K562 (cell line): ENCODE measurements at regions not wholly inside any gene's neighbourhood (a gene's known extent, or its start where the extent isn't known, plus 50 kb on each side); places are given as distances from the start of the nearest gene placed in this dataset.

Experiments used
- ATAC-seq: fragments of 200-7000 bp; cut with Tn5 transposase; 3 replicates; pipeline ENCODE4 v1.9.1; 2020; ENCODE audit warnings: moderate library complexity
- BruUV-seq: library from RNA; stranded (reverse); fragments of 400-500 nt; replicated peaks from 2 replicates; lab custom pipeline; 2021; lab: Mats Ljungman, UMichigan
- CTCF ChIA-PET: fragments of 300-600 bp; formaldehyde crosslinking; extraction: SDS; loops from one replicate; lab custom pipeline; 2021; ENCODE audit warnings: low intra/inter-chr PET ratio; lab: Yijun Ruan, JAX
- POLR2A ChIA-PET: fragments of 300-600, 350-650 bp; sonication (Branson Sonifier 250); formaldehyde crosslinking; extraction: SDS; loops from one replicate; lab custom pipeline; 2021; ENCODE audit warnings: antibody characterized with exemption, inconsistent platforms; lab: Yijun Ruan, JAX
- DNase-seq, 4 experiments: peaks; one replicate each; pipeline versions ENCODE4 v3.0.0 to v3.0.0-alpha.2; 2011 to 2018; ENCODE audit warnings: low spot score in 3 of 4, mixed read lengths in 3 of 4; ENCODE audit errors: extremely low read depth in 1 of 4
- FAIRE-seq: peaks from 2 replicates; lab custom pipeline; 2011; peaks lifted over from hg19 to GRCh38; lab: Jason Lieb, UNC
- H2AFZ ChIP-seq: 2 replicates; pipeline ENCODE4 v1.6.0; 2011; ENCODE audit warnings: low read depth, low read length, control low read depth, inconsistent platforms
- H3K27ac ChIP-seq: fragments of 200-600 bp; 3 replicates; pipeline ENCODE4 v1.8.0; 2011; ENCODE audit warnings: low read depth, mild to moderate bottlenecking, control low read depth, inconsistent platforms, low read length, moderate library complexity, mixed read lengths; ENCODE audit errors: extremely low read depth
- H3K27me3 ChIP-seq, 2 experiments: fragments of 300-600 bp in 1 of 2; 2 replicates in 1 of 2; 3 replicates in 1 of 2; pipeline versions ENCODE4 v1.6.0 to v1.8.0; 2011; ENCODE audit warnings: inconsistent platforms in 2 of 2, low read length in 2 of 2, mild to moderate bottlenecking in 1 of 2, mixed read lengths in 1 of 2, moderate library complexity in 1 of 2; ENCODE audit not compliant: control insufficient read depth in 2 of 2, insufficient read depth in 2 of 2
- H3K36me3 ChIP-seq: fragments of 300-600 bp; 3 replicates; pipeline ENCODE4 v1.8.0; 2011; ENCODE audit warnings: mild to moderate bottlenecking, low read length, inconsistent platforms; ENCODE audit not compliant: control insufficient read depth, insufficient read depth
- H3K4me1 ChIP-seq, 2 experiments: fragments of 200-600 bp in 1 of 2; replicated peaks in 1 of 2; 2 replicates in 1 of 2; 3 replicates in 1 of 2; pipeline versions ENCODE4 v1.5.1 to v1.8.0; 2011; ENCODE audit warnings: inconsistent platforms in 2 of 2, low read length in 2 of 2, mild to moderate bottlenecking in 1 of 2, mixed read lengths in 1 of 2, moderate library complexity in 1 of 2; ENCODE audit not compliant: control insufficient read depth in 2 of 2, insufficient read depth in 2 of 2
- H3K4me2 ChIP-seq: 2 replicates; pipeline ENCODE4 v1.6.1; 2011; ENCODE audit warnings: low read length, control low read depth, inconsistent platforms, mixed read lengths; ENCODE audit not compliant: insufficient read depth
- H3K4me3 ChIP-seq: fragments of 200-600 bp; sonication (generic), shearing (Covaris generic); 2 replicates; pipeline ENCODE4 v1.5.1; 2016; ENCODE audit warnings: control low read depth, inconsistent platforms
- H3K79me2 ChIP-seq: fragments of 200-600 bp; 3 replicates; pipeline ENCODE4 v1.8.0; 2011; ENCODE audit warnings: low read length, inconsistent platforms; ENCODE audit not compliant: control insufficient read depth, insufficient read depth
- H3K9ac ChIP-seq, 2 experiments: 2 replicates each; pipeline versions ENCODE4 v1.6.0 to v1.6.1; 2011; ENCODE audit warnings: low read depth in 2 of 2, low read length in 2 of 2, control low read depth in 1 of 2, inconsistent platforms in 1 of 2, mild to moderate bottlenecking in 1 of 2, mixed read lengths in 1 of 2; ENCODE audit not compliant: insufficient read depth in 1 of 2
- H3K9me1 ChIP-seq: one replicate; pipeline ENCODE4 v1.6.0; 2011; ENCODE audit warnings: inconsistent platforms, mild to moderate bottlenecking, low read length, moderate library complexity; ENCODE audit not compliant: control insufficient read depth, insufficient read depth
- H3K9me3 ChIP-seq: replicated peaks from 2 replicates; pipeline ENCODE4 v1.5.1; 2011; ENCODE audit warnings: low read depth, low read length, inconsistent platforms; ENCODE audit not compliant: control insufficient read depth, insufficient read depth
- H4K20me1 ChIP-seq: replicated peaks from 2 replicates; pipeline ENCODE4 v1.6.1; 2011; ENCODE audit warnings: low read length, inconsistent platforms, mixed read lengths; ENCODE audit not compliant: control insufficient read depth, insufficient read depth
- CBFA2T3 ChIP-seq: fragments of 450-650 bp; IDR thresholded peaks from 2 replicates; pipeline ENCODE4 v1.6.1; 2017
- CTCF ChIP-seq, 3 experiments: IDR thresholded peaks in 2 of 3; conservative IDR thresholded peaks in 1 of 3; 2 replicates each; pipeline ENCODE4 v1.5.1; 2011 to 2012; ENCODE audit warnings: low read length in 3 of 3, mild to moderate bottlenecking in 3 of 3, control low read depth in 2 of 3, improper control_type of control experiment in 1 of 3, inconsistent platforms in 1 of 3, low read depth in 1 of 3, mixed read lengths in 1 of 3, moderate library complexity in 1 of 3; ENCODE audit not compliant: insufficient read depth in 2 of 3
- DPF2 ChIP-seq: fragments of 450-650 bp; IDR thresholded peaks from 2 replicates; pipeline ENCODE4 v1.6.1; 2016
- E2F1 ChIP-seq: sonication (generic); formaldehyde crosslinking; IDR thresholded peaks from 2 replicates; pipeline ENCODE4 v1.8.1; 2023; ENCODE audit warnings: mild to moderate bottlenecking, missing genetic modification reagents, moderate library complexity
- HDAC1 ChIP-seq, 2 experiments: fragments of 450-650 bp; IDR thresholded peaks; 2 replicates each; pipeline ENCODE4 v1.6.1; 2016 to 2017; ENCODE audit warnings: inconsistent platforms in 1 of 2, mild to moderate bottlenecking in 1 of 2, moderate library complexity in 1 of 2
- JUND ChIP-seq, 2 experiments: IDR thresholded peaks; 2 replicates in 1 of 2; 3 replicates in 1 of 2; pipeline ENCODE4 v1.6.1; 2011; ENCODE audit warnings: borderline replicate concordance in 2 of 2, low read depth in 2 of 2, low read length in 2 of 2, improper control_type of control experiment in 1 of 2, missing biosample characterization in 1 of 2, missing genetic modification characterization in 1 of 2, missing genetic modification reagents in 1 of 2
- L3MBTL2 ChIP-seq: fragments of 450-650 bp; IDR thresholded peaks from 2 replicates; pipeline ENCODE4 v1.6.1; 2016; ENCODE audit warnings: mild to moderate bottlenecking, moderate library complexity
- NFIX ChIP-seq: fragments of 250-450 bp; sonication (Bioruptor Pico); IDR thresholded peaks from 2 replicates; pipeline ENCODE4 v1.4.0; 2020; ENCODE audit warnings: low read depth, mild to moderate bottlenecking, moderate library complexity
- NONO ChIP-seq, 2 experiments: fragments of 200-400 bp in 1 of 2; fragments of 450-650 bp in 1 of 2; formaldehyde crosslinking in 1 of 2; IDR thresholded peaks; 2 replicates each; pipeline ENCODE4 v1.6.1; 2017; ENCODE audit warnings: low read depth in 2 of 2, mild to moderate bottlenecking in 2 of 2, moderate library complexity in 2 of 2, low read length in 1 of 2
- PHB2 ChIP-seq: fragments of 450-650 bp; IDR thresholded peaks from 2 replicates; pipeline ENCODE4 v1.6.1; 2017; ENCODE audit warnings: low read depth
- POLR3A ChIP-seq: IDR thresholded peaks from 2 replicates; pipeline ENCODE4 v1.6.1; 2011; ENCODE audit warnings: borderline replicate concordance, mild to moderate bottlenecking, moderate library complexity; ENCODE audit not compliant: insufficient read length, insufficient read depth; ENCODE audit errors: extremely low read depth
- TAF7 ChIP-seq: fragments of 450-650 bp; IDR thresholded peaks from 2 replicates; pipeline ENCODE4 v1.6.1; 2016; ENCODE audit warnings: missing genetic modification characterization, missing compliant biosample characterization
- XRCC4 ChIP-seq: IDR thresholded peaks from one replicate; pipeline ENCODE4 v1.6.1; 2011; ENCODE audit not compliant: insufficient read depth, insufficient read length; ENCODE audit errors: extremely low read depth
- ZBTB1 ChIP-seq: sonication (generic); formaldehyde crosslinking; IDR thresholded peaks from 2 replicates; pipeline ENCODE4 v1.8.1; 2023; ENCODE audit warnings: missing genetic modification reagents, low read depth, mild to moderate bottlenecking, borderline replicate concordance
- ZBTB12 ChIP-seq: fragments of 250-450 bp; sonication (Bioruptor Pico); IDR thresholded peaks from 2 replicates; pipeline ENCODE4 v1.4.0; 2020
- ZNF347 ChIP-seq: fragments of 450-650 bp; formaldehyde crosslinking; IDR thresholded peaks from 2 replicates; pipeline ENCODE4 v1.4.0; 2020; ENCODE audit warnings: low read depth, mild to moderate bottlenecking, moderate library complexity
- ZNF436 ChIP-seq: fragments of 250-450, 450-650 bp; sonication (Bioruptor Pico); formaldehyde crosslinking; IDR thresholded peaks from 2 replicates; pipeline ENCODE4 v1.7.0; 2020; ENCODE audit warnings: mild to moderate bottlenecking
- WGBS: fragments of 100-300 bp; shearing (Covaris generic); methylation state at CpG from one replicate; pipeline ENCODE4 v1.1.6; 2016; ENCODE audit warnings: low coverage, mixed read lengths; ENCODE audit not compliant: insufficient coverage; ENCODE audit errors: missing lambda C conversion rate; 5-methylcytosine and 5-hydroxymethylcytosine counted together
- in situ Hi-C: fragments of 300-500 bp; cut with MboI; formaldehyde crosslinking; loops from 4 replicates; pipeline ENCODE4 v1.15.0; 2018; ENCODE audit warnings: inconsistent platforms, mixed read lengths
- intact Hi-C: fragments of 100-400 bp; cut with micrococcal nuclease; formaldehyde crosslinking; loops from 2 replicates; pipeline ENCODE4 v1.14.2; 2022
- TF ChIP-seq, protein P1 (sequence below): fragments of 250-450 bp; sonication (Bioruptor Pico); IDR thresholded peaks from 2 replicates; pipeline ENCODE4 v1.5.0; 2021

DNA sequence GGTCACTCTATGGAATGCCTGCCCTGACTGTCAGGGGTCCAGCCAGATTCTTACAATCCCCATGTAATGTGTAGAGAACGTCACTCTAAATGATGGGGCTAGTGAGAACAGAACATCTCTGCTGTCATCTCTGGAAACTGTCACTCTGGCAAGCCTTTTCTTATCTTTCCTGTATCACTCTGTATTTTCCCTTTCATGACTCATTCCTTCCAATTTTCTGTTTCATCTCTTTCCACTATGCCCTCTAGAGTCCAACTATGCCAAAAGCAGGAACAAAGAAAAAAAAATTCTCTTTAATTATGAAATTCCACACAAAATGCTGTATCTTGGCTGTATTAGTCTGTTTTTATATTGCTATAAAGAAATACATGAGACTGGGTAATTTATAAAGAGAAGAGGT is 608.8 kb downstream of the ADCYAP1 start:
- POLR2A ChIA-PET = no interaction called here
- Histone ChIP-seq H3K79me2 (peaks cover 50% of the 10 kb centered on the region), H3K27me3 (no peaks in the 10 kb centered on the region), H2AFZ (no peak overlapping the region), H3K36me3 (no peaks in the 10 kb centered on the region), H3K9me1 (no peaks in the 10 kb centered on the region), H3K4me2 (peak overlapping the region; percentile 39), H3K4me1 (peaks cover 14 to 19% of the 10 kb centered on the region in 2 experiments), H3K9me3 (peaks cover 5% of the 10 kb centered on the region; the same call in 1 of the 2 replicates), H4K20me1 (no peaks in the 10 kb centered on the region), H3K4me3 (no peak overlapping the region), H3K9ac (no peak overlapping the region), H3K27ac (no peak overlapping the region)
- BruUV-seq = no TSS peak
- ATAC-seq (peak; percentile 30; the same call in 2 of the 3 replicates), FAIRE-seq (no peak), DNase-seq (peak; percentile 17 to 55 (median 33))
- in situ Hi-C loops (no loop called here), intact Hi-C loops (no loop called here)
- CTCF ChIA-PET = interaction anchor here (0.6 kb wide), 1 partner anchor 61 kb away, joined by 3 read pairs; no protein-coding TSS in a partner anchor
- WGBS = 16% methylated on average over 1 of the region's 1 CpG
- TF ChIP-seq XRCC4 (no peak), NFIX (CRISPR knock-in tag) (no peak), HDAC1 (IDR thresholded peaks at IDR 0.05) (peak in 1 of 2 experiments; percentile 52; a peak in 1 of 4 replicates), L3MBTL2 (no peak), CBFA2T3 (no peak), ZBTB1 (no peak), ZBTB12 (CRISPR knock-in tag) (no peak), TAF7 (no peak), ZNF347 (CRISPR knock-in tag) (no peak), DPF2 (peak; percentile 90), PHB2 (no peak), JUND (IDR thresholded peaks at IDR 0.05; ENCODE audit: borderline replicate concordance, low read depth, low read length) (peak; percentile 98), JUND (tag; IDR thresholded peaks at IDR 0.05; ENCODE audit: borderline replicate concordance, low read depth, low read length) (peak; percentile 99), POLR3A (no peak), CTCF (IDR thresholded peaks at IDR 0.05 in 2 of 3, conservative IDR thresholded peaks at IDR 0.05 in 1 of 3; ENCODE audit: insufficient read depth in 2 of 3, low read depth in 1 of 3, low read length in 3 of 3) (peak in 2 of 3 experiments; percentile 40 to 65; a peak in 3 of 6 replicates), E2F1 (CRISPR knock-in tag) (no peak), NONO (IDR thresholded peaks at IDR 0.05; ENCODE audit: low read depth in 2 of 2, low read length in 1 of 2) (no peak), ZNF436 (CRISPR knock-in tag) (no peak)
- TF ChIP-seq, protein P1, sequence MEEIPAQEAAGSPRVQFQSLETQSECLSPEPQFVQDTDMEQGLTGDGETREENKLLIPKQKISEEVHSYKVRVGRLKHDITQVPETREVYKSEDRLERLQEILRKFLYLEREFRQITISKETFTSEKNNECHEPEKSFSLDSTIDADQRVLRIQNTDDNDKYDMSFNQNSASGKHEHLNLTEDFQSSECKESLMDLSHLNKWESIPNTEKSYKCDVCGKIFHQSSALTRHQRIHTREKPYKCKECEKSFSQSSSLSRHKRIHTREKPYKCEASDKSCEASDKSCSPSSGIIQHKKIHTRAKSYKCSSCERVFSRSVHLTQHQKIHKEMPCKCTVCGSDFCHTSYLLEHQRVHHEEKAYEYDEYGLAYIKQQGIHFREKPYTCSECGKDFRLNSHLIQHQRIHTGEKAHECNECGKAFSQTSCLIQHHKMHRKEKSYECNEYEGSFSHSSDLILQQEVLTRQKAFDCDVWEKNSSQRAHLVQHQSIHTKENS (CRISPR knock-in tag) = no peak
